ENCODE measurements at regions not wholly inside any gene's neighbourhood (a gene's known extent, or its start where the extent isn't known, plus 50 kb on each side); places are given as distances from the start of the nearest gene placed in this dataset.
A peak's percentile ranks its signal among the peaks of the same experiment; 100 is the strongest.

GRCh38 chr4:173745765-173746164 lies 215.7 kb upstream of the HAND2 start:
- no peaks in the 10 kb centered on the region for H3K4me1 ChIP-seq (replicated peaks in 1 of 2; ENCODE audit: control insufficient read depth in 2 of 2, insufficient read depth in 2 of 2, low read length in 2 of 2)

GRCh38 chr4:173736840-173737239 lies 206.8 kb upstream of the HAND2 start:
- no peaks in the 10 kb centered on the region for H3K4me1 ChIP-seq (replicated peaks in 1 of 2; ENCODE audit: control insufficient read depth in 2 of 2, insufficient read depth in 2 of 2, low read length in 2 of 2)

More at GRCh38 chr4:173745765-173746164, 215.7 kb upstream of the HAND2 start:
- no peaks in the 10 kb centered on the region for H3K9me1 ChIP-seq (ENCODE audit: control insufficient read depth, insufficient read depth, low read length)
- in situ Hi-C loops (cut with MboI): no loop called here
- intact Hi-C loops (cut with micrococcal nuclease): no loop called here
- no peaks in the 10 kb centered on the region for H4K20me1 ChIP-seq (replicated peaks; ENCODE audit: control insufficient read depth, insufficient read depth, low read length)
- H3K9ac ChIP-seq (ENCODE audit: insufficient read depth in 1 of 2, low read depth in 2 of 2, low read length in 2 of 2): no peak overlapping the region
- no peak for FAIRE-seq
- H3K36me3 ChIP-seq (ENCODE audit: control insufficient read depth, insufficient read depth, low read length): no peaks in the 10 kb centered on the region
- H3K79me2 ChIP-seq (ENCODE audit: control insufficient read depth, insufficient read depth, low read length): no peaks in the 10 kb centered on the region
- WGBS (ENCODE audit: insufficient coverage, low coverage, missing lambda C conversion rate): 2% methylated on average over 3 of the region's 3 CpGs
- no peaks in the 10 kb centered on the region; the same call in 1 of the 2 replicates for H3K9me3 ChIP-seq (replicated peaks; ENCODE audit: control insufficient read depth, insufficient read depth, low read depth, low read length)
- H3K27me3 ChIP-seq (ENCODE audit: control insufficient read depth in 2 of 2, insufficient read depth in 2 of 2, low read length in 2 of 2): no peaks in the 10 kb centered on the region
- TF ChIP-seq CBX1 (IDR thresholded peaks at IDR 0.05; ENCODE audit: low read depth) (no peak), ZNF217 (CRISPR knock-in tag; IDR thresholded peaks at IDR 0.05) (no peak), OTX1 (CRISPR knock-in tag; IDR thresholded peaks at IDR 0.05) (no peak), LARP7 (IDR thresholded peaks at IDR 0.05) (no peak), ZBTB1 (CRISPR knock-in tag; IDR thresholded peaks at IDR 0.05; ENCODE audit: borderline replicate concordance, low read depth) (no peak), U2AF1 (optimal IDR thresholded peaks at IDR 0.05; ENCODE audit: low read depth, low read length) (no peak), NCOR1 (IDR thresholded peaks at IDR 0.05) (no peak), L3MBTL2 (IDR thresholded peaks at IDR 0.05) (no peak), RFX7 (CRISPR knock-in tag; IDR thresholded peaks at IDR 0.05) (no peak), ZNF583 (CRISPR knock-in tag; IDR thresholded peaks at IDR 0.05) (no peak)
- TF ChIP-seq, protein P1, sequence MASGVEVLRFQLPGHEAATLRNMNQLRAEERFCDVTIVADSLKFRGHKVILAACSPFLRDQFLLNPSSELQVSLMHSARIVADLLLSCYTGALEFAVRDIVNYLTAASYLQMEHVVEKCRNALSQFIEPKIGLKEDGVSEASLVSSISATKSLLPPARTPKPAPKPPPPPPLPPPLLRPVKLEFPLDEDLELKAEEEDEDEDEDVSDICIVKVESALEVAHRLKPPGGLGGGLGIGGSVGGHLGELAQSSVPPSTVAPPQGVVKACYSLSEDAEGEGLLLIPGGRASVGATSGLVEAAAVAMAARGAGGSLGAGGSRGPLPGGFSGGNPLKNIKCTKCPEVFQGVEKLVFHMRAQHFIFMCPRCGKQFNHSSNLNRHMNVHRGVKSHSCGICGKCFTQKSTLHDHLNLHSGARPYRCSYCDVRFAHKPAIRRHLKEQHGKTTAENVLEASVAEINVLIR (CRISPR knock-in tag; IDR thresholded peaks at IDR 0.05): no peak
- no peak for ATAC-seq
- no peak overlapping the region for H2AFZ ChIP-seq (ENCODE audit: low read depth, low read length)
- POLR2A ChIA-PET: no interaction called here
- no peak overlapping the region for H3K4me2 ChIP-seq (ENCODE audit: insufficient read depth, low read length)
- no peak overlapping the region for H3K27ac ChIP-seq (ENCODE audit: extremely low read depth, low read depth, low read length)
- DNase-seq (ENCODE audit: extremely low read depth in 1 of 4, low spot score in 3 of 4): no peak
- H3K4me3 ChIP-seq: no peak overlapping the region
- CTCF ChIA-PET (ENCODE audit: low intra/inter-chr PET ratio): no interaction called here
- no TSS peak for BruUV-seq (replicated peaks)

More at GRCh38 chr4:173736840-173737239, 206.8 kb upstream of the HAND2 start:
- intact Hi-C loops (cut with micrococcal nuclease) (no loop called here), in situ Hi-C loops (cut with MboI) (no loop called here)
- 0% methylated on average over 1 of the region's 1 CpG for WGBS (ENCODE audit: insufficient coverage, low coverage, missing lambda C conversion rate)
- DNase-seq (ENCODE audit: extremely low read depth in 1 of 4, low spot score in 3 of 4): no peak
- Histone ChIP-seq H3K9me3 (replicated peaks; ENCODE audit: control insufficient read depth, insufficient read depth, low read depth, low read length) (no peaks in the 10 kb centered on the region), H3K9me1 (ENCODE audit: control insufficient read depth, insufficient read depth, low read length) (no peaks in the 10 kb centered on the region), H3K9ac (ENCODE audit: insufficient read depth in 1 of 2, low read depth in 2 of 2, low read length in 2 of 2) (no peak overlapping the region), H2AFZ (ENCODE audit: low read depth, low read length) (no peak overlapping the region), H3K27me3 (ENCODE audit: control insufficient read depth in 2 of 2, insufficient read depth in 2 of 2, low read length in 2 of 2) (no peaks in the 10 kb centered on the region), H4K20me1 (replicated peaks; ENCODE audit: control insufficient read depth, insufficient read depth, low read length) (no peaks in the 10 kb centered on the region), H3K4me2 (ENCODE audit: insufficient read depth, low read length) (no peak overlapping the region), H3K36me3 (ENCODE audit: control insufficient read depth, insufficient read depth, low read length) (no peaks in the 10 kb centered on the region), H3K27ac (ENCODE audit: extremely low read depth, low read depth, low read length) (no peak overlapping the region), H3K79me2 (ENCODE audit: control insufficient read depth, insufficient read depth, low read length) (no peaks in the 10 kb centered on the region), H3K4me3 (no peak overlapping the region)
- ChIA-PET POLR2A (no interaction called here), CTCF (ENCODE audit: low intra/inter-chr PET ratio) (no interaction called here)
- ATAC-seq: no peak
- BruUV-seq (replicated peaks): no TSS peak
- TF ChIP-seq ZSCAN29 (IDR thresholded peaks at IDR 0.05): no peak
- 0 out of 2 replicates have a peak, but pooled peaks have one; percentile 16 for TF ChIP-seq CEBPB (tag; IDR thresholded peaks at IDR 0.05)
- no peak for FAIRE-seq

All from K562 (cell line).